Dedifferentiated amniotic fluid mesenchymal stem cell (primary cell): ENCODE measurements at regions not wholly inside any gene's neighbourhood (a gene's known extent, or its start where the extent isn't known, plus 50 kb on each side); places are given as distances from the start of the nearest gene placed in this dataset.
"Not testable (repeated sequence)": the region's sequence is repeated elsewhere in the genome, so short reads cannot be mapped to it uniquely, and the experiment has no call there.

Source experiments
- DNase-seq: peaks from one replicate; pipeline ENCODE4 v3.0.0-alpha.2; 2016; ENCODE audit errors: extremely low spot score

GRCh38 chr17:62156949-62157348 is 91.9 kb upstream of the MED13 start:
- no peak for DNase-seq

GRCh38 chr17:62154909-62155308 is 89.8 kb upstream of the MED13 start:
- no peak for DNase-seq

DNA sequence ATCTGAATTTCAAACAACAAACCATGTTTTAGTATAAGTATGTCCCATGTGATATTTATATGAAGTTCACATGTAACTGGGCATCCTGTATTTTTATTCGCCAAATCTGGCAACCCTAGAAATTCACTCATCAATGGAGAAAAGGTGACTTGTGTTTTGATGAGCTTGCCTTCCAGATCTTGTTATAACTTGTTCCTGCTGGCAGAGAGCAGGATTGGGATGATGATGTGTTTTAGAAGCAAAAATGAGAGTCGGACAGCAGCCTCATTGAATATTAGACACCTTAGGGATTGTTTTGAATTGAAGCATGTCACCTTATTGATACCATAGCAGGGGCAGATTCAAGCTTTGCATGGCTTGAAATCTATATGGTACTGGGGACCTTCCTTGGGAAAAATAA is 85.4 kb upstream of the MED13 start:
- DNase-seq, result no peak

DNA sequence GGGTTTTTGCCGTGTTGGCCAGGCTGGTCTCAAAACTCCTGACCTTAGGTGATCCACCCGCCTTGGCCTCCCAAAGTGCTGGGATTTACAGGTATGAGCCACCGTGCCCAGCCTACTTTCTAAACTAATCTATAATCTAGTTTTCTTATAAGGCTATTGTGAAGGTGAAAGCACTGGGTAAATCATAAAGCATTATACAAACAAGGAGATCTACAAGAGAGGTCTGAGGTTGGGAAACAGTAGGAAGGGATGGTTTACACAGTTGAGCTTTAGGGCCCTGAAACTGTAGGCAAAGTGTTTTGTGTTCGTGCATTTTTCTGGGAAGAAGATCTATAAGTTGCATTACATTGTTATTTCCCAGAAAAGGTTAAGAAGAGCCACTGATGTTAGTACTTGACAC is 84.9 kb upstream of the MED13 start:
- DNase-seq, result no peak

DNA sequence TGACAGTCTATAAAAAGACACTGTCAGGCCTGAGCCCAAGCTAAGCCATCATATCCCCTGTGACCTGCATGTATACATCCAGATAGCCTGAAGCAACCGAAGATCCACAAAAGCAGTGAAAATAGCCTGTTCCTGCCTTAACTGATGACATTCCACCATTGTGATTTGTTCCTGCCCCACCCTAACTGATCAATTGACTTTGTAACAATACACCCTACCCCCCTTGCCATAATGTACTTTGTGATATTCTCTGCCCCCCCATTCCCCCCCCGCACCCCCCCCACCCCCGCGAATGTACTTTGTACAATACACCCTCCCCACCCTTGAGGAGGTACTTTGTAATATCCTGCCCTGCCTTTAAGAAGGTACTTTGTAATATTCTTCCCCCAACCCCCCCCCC is 82.2 kb upstream of the MED13 start:
- no peak for DNase-seq

- no peak for DNase-seq
These were observed 75.8 kb upstream of the MED13 start for GRCh38 chr17:62140836-62141235.

DNA sequence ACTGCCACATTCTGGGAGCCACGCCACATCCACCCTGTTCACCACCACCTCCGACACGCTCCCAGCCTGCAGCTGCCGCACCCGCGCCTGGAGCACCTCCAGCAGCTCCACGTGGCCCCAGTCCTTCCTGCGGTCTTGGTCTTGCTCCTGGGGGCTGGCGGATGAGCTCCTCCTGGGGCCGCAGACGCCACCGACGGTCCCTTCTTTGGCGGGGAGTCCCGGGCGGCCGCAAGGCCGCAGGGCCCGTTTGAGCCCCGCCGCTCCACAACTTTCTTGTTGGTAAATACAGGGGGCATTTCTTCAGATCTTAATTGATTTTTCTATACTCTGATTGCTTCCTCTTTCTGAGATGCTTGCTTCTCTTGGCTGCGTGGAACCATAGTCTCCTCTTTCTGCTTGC is 75.3 kb upstream of the MED13 start:
- no peak for DNase-seq

DNA sequence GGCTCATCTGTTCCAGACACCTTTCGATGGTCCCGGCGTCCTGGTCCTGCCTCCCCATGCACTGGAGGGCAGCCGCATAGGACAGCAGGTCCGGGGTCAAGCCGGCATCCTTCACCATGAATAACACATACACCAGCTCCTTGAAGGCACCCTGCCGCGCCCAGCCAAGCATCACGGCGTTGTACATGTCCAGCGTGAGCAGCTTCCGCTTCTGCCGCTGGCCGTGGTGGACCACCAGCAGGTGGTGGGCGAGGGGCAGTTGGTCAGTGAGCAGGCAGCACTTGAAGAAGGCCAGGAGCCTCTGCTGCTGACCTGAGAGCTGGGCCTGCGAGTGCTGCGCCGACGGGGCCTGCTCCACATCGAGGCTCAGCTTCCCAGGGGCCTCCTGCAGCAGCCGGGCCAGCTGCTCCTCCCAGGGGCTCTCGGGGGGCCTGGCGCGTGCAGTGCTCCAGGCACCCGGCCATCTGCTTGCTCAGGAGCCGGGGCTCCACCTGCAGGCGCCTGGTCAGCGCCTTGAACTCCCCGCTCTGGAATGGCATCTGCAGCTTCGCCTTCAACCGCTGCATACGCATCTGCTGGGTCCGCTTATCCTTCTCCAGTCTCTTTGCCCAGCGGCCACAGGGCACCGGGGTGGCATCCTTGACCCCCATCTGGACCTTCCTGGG is 74.7 kb upstream of the MED13 start:
- DNase-seq, result not testable (repeated sequence)

DNA sequence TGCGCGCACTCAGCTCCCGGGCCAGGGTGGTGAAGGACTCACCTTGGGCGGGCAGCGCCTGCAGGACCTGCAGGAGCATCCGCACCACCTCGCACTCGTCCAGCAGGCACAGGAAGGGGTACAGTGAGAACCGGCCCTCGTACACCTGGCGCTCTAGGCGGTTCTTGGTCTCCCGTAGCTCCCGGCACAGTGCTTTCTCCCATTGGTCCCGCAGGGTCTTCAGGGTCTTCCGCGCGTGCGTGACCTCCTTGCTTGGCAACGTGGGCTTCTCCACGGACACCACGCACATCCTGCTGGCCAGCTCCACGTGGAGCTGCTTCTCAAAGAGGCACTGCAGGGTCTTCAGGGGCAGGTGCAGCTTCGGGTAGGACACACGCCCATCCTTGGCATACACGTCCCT is 74.1 kb upstream of the MED13 start:
- DNase-seq, result no peak

- DNase-seq, result not testable (repeated sequence)
These were observed 73.6 kb upstream of the MED13 start for GRCh38 chr17:62138676-62139121.

- not testable (repeated sequence) for DNase-seq
These were observed 72.9 kb upstream of the MED13 start for GRCh38 chr17:62137734-62138624.

GRCh38 chr17:62137013-62137733 is 72.1 kb upstream of the MED13 start:
- DNase-seq, result not testable (repeated sequence)

- no peak for DNase-seq
These were observed 70.7 kb upstream of the MED13 start for GRCh38 chr17:62135742-62136141.

DNA sequence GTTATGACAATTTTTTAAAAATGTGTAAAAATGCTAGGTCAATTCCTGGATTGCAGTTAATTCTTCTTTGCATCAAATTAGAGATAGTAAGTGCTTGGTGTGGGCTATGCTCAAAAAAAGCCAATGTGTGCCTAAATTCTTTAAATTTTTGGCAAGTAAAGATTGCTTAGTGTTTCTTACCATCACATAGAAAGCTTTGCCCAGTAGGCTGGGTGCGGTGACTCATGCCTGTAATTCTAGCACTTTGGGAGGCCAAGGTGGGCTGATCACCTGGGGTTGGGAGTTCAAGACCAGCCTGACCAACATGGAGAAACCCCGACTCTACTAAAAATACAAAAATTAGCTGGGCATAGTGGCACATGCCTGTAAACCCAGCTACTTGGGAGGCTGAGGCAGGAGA is 70.0 kb upstream of the MED13 start:
- not testable (repeated sequence) for DNase-seq

- no peak for DNase-seq
These were observed 69.3 kb upstream of the MED13 start for GRCh38 chr17:62134397-62134796.

GRCh38 chr17:62131271-62131670 is 66.2 kb upstream of the MED13 start:
- DNase-seq, result not testable (repeated sequence)

GRCh38 chr17:62130739-62131138 is 65.7 kb upstream of the MED13 start:
- no peak for DNase-seq

GRCh38 chr17:62126292-62126691 is 61.2 kb upstream of the MED13 start:
- DNase-seq, result no peak

- no peak for DNase-seq
These were observed 60.2 kb upstream of the MED13 start for GRCh38 chr17:62125307-62125706.

DNA sequence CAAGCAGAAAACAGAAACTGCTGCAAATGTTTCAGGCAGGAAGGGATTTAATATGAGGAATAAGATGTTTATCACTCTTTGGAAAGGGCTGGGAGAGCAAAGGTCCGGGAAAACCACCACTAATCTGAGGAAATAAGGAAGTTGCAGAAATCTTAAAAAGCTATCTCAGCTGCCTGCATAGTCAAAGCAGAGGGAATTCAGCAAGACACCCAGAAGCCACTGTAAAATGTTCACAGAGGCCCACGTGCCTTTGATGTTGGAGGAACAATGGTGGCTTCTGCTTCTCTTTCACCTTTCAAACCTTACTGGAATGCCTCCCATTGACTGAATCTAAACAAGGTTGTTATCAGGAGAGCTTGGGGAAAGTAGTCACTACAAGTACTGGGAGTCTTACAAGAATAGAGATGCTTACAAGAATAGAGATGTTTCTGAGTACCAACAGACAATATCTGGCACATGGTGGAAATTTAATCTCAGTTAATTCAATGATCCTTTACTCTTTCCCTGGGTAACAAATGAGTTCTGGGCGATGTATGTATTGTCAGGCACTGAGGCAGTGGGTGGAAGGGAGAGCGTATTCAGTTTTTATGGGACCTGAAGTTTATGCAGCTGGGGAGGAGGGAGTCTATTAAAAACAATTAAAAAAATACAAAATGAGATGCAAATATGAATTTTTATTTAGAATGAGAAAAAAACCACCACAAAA is 56.1 kb upstream of the MED13 start:
- no peak for DNase-seq

GRCh38 chr17:62119373-62119772 is 54.3 kb upstream of the MED13 start:
- no peak for DNase-seq
